ENCODE measurements at regions not wholly inside any gene's neighbourhood (a gene's known extent, or its start where the extent isn't known, plus 50 kb on each side); places are given as distances from the start of the nearest gene placed in this dataset.

- TF ChIP-seq TOX (CRISPR knock-in tag; IDR thresholded peaks at IDR 0.05; ENCODE audit: borderline replicate concordance) = no peak
- no peak for TF ChIP-seq CREB5 (CRISPR knock-in tag; IDR thresholded peaks at IDR 0.05; ENCODE audit: low read depth)
- no peak for TF ChIP-seq CSDC2 (CRISPR knock-in tag; IDR thresholded peaks at IDR 0.05)
- TF ChIP-seq PATZ1 (CRISPR knock-in tag; IDR thresholded peaks at IDR 0.05; ENCODE audit: borderline replicate concordance) = no peak
- TF ChIP-seq ZC3H10 (CRISPR knock-in tag; IDR thresholded peaks at IDR 0.05) = no peak
- no peak for TF ChIP-seq TSHZ2 (CRISPR knock-in tag; IDR thresholded peaks at IDR 0.05)
- TF ChIP-seq POU6F1 (CRISPR knock-in tag; IDR thresholded peaks at IDR 0.05; ENCODE audit: borderline replicate concordance, low read depth) = no peak
- no peak for TF ChIP-seq ZFP30 (CRISPR knock-in tag; IDR thresholded peaks at IDR 0.05)
- no peak for TF ChIP-seq ISL1 (CRISPR knock-in tag; IDR thresholded peaks at IDR 0.05)
- TF ChIP-seq ARNTL (CRISPR knock-in tag; IDR thresholded peaks at IDR 0.05; ENCODE audit: borderline replicate concordance, low read depth) = no peak
- TF ChIP-seq ZNF70 (CRISPR knock-in tag; IDR thresholded peaks at IDR 0.05) = no peak
- no peak for TF ChIP-seq ZNF8 (CRISPR knock-in tag; IDR thresholded peaks at IDR 0.05)
- no peak for TF ChIP-seq ZNF565 (CRISPR knock-in tag; conservative IDR thresholded peaks at IDR 0.05; ENCODE audit: low read depth)
Measured at GRCh38 chr18:1383465-1383864, 478.8 kb downstream of the ADCYAP1 start.

All from SK-N-SH treated with all-trans-retinoic acid at 6 μM for 48 hours (cell line).